ENCODE measurements at regions not wholly inside any gene's neighbourhood (a gene's known extent, or its start where the extent isn't known, plus 50 kb on each side); places are given as distances from the start of the nearest gene placed in this dataset.

DNA sequence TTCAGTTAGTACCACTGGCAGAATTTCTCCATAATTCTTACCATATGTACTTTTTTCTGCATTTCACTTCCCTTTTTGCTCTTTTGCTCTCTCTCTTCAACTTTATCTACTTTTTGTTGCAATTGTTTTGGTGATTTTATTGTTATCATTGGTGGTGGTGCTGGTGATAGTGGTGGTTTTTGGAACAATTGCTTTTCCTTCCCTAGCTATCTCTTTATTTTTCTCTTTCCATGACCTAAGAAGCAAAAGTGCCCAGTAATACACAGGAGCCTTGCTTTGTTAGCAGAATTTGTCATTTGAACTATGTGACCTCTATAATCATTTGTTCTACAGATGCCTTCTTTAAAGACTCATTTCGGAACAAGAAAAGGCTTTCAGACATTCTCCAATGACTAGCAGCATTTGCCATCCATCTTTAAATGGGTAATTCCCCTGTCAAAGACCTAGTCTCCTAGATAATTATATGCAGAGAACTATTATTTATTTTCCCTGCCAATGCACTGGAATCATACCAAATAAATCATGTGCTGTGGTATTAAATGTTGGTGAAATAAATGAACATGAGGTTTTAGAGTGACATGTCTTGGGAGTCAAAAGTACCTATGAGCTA lies 154.5 kb downstream of the GASK1B start:
- TF ChIP-seq, protein P1, sequence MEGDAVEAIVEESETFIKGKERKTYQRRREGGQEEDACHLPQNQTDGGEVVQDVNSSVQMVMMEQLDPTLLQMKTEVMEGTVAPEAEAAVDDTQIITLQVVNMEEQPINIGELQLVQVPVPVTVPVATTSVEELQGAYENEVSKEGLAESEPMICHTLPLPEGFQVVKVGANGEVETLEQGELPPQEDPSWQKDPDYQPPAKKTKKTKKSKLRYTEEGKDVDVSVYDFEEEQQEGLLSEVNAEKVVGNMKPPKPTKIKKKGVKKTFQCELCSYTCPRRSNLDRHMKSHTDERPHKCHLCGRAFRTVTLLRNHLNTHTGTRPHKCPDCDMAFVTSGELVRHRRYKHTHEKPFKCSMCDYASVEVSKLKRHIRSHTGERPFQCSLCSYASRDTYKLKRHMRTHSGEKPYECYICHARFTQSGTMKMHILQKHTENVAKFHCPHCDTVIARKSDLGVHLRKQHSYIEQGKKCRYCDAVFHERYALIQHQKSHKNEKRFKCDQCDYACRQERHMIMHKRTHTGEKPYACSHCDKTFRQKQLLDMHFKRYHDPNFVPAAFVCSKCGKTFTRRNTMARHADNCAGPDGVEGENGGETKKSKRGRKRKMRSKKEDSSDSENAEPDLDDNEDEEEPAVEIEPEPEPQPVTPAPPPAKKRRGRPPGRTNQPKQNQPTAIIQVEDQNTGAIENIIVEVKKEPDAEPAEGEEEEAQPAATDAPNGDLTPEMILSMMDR (IDR thresholded peaks at IDR 0.05), result no peak
- no peak for TF ChIP-seq POLR2A (IDR thresholded peaks at IDR 0.05)
- no peak for TF ChIP-seq POLR2AphosphoS5 (IDR thresholded peaks at IDR 0.05)
- no peak for TF ChIP-seq EP300 (IDR thresholded peaks at IDR 0.05)

All from sigmoid colon (tissue), 4 donors.